GM19351 (cell line): ENCODE measurements at regions not wholly inside any gene's neighbourhood (a gene's known extent, or its start where the extent isn't known, plus 50 kb on each side); places are given as distances from the start of the nearest gene placed in this dataset.
"Not testable (repeated sequence)": the region's sequence is repeated elsewhere in the genome, so short reads cannot be mapped to it uniquely, and the experiment has no call there.

Source experiments
- ATAC-seq: cut with Tn5 transposase; IDR thresholded peaks from one replicate; pipeline ENCODE4 v1.9.1; 2021; ENCODE audit warnings: mild to moderate bottlenecking, moderate library complexity; ENCODE audit not compliant: unreplicated experiment

DNA sequence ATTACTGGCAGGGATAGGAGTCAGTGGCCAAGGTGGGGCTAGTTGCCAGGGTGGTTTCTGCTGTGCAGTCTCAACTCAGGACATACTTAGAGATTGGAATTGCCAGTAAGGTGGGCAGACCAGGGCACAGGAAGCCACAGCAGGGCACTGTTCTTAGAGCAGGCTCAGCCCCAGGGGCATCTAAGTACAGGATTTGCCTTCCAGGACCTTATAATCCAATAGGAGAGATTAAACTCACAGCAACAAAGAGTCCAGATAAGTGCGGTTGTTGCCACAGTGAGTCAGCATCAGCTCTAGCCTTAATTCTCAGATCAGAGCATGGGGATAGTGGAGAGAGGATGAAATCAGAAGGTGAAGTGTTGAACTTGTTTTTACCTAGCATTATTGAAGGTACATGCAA is 265.8 kb upstream of the TRPC7 start:
- ATAC-seq: no peak

DNA sequence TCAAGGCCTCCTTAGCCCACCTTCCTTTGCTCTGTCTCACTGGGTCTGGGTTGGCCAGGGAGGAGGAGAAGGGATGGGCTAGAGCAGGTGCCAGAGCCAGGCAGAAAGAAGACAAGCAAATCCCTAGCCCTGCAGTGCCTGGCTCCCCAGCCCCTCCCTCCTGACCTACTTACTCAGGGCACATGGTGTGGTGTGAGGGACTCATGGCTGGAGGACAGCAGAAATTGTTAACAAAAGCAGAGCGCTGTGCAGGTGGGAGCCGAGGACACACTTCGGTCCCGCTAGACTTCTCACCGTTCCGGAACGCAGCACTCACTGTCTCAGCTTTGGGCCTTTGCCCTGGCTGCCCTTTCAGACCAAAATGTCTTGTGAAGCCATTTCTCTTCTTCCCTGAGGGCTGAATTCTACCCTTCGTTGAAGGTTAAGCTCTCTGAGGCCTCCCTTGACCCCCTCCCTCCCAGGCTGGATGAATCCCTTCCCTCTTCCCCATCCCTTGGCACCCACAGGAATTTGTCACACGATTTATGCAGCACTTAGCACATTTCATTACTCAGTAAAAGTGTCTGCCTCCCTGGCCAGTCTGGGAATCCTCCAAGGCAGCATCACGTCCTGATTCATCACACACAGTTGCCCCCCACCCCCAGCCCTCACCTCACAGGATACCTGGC is 263.9 kb upstream of the TRPC7 start:
- no peak for ATAC-seq

DNA sequence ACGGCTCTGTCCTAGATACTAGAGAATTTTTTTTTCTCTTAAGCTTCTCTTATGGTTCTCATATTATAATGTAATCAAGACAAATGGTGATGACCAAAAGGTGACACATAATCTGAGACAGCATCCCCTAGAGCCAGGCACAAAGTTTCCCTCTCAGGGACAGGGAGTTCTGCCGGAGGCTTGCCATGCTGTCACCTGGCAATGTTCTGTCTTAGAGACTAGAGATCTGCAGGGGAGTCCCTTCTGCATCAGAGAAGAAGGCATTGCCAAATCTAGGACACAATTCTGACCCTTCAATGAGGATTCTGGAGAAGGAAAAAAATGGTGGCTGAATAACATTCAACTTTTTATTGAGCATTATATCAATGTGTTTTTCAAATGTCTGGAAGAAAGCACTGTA is 261.2 kb upstream of the TRPC7 start:
- ATAC-seq: no peak

DNA sequence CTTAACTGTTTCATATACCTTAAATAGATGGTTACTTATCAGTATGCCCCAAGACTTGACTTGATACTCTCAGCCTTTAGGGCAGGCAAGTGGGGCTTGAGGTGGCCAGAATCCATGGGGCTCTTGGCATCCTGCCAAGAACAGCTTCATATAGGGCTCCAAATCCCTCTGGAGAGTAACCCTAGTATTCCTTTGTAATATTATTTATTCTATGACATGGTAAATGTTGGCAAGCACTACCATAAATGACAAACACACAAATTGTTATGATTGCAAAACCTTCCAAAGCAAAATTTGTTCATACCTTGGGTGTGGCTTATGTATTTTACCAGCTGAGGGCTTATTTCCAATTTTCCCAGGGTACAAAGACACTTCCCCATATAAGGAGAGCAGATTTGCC is 257.4 kb upstream of the TRPC7 start:
- ATAC-seq: no peak

DNA sequence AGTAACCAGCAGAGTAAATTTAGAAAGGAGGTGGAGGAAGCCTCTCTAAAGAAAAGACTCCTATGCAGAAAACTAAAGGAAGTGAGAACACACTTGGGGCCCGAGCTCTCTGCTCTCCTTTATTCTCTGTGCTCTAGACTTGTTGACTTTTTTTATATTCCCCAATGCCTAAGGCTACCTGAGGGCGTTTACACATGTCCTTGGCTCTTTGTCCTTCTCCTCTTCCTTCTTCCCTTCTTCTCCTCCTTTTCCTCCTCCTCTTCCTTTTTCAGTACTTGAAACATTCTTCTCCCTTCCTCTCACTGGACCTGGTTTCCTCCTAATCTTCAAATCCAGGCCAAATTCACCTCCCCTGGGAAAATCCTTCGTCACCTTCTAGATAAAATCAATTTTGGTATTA is 256.4 kb upstream of the TRPC7 start:
- no peak for ATAC-seq

DNA sequence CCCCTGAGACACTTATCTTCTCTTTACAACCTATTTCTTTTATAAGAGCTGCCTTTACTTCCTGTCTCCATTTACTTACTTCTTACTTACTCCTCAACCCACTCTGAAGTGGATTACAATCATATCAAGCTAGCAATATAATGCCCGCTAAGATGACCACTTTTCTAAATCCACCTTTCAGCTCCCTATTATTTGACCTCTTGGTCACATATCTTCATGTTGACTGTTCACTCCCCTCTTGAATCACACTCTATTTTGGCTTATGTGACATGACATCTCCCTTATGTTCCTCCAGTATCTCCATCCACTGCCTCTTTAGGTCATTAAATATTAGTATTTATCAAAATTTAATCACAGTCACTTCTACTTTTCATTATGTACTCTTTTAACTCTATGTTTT is 255.3 kb upstream of the TRPC7 start:
- no peak for ATAC-seq

DNA sequence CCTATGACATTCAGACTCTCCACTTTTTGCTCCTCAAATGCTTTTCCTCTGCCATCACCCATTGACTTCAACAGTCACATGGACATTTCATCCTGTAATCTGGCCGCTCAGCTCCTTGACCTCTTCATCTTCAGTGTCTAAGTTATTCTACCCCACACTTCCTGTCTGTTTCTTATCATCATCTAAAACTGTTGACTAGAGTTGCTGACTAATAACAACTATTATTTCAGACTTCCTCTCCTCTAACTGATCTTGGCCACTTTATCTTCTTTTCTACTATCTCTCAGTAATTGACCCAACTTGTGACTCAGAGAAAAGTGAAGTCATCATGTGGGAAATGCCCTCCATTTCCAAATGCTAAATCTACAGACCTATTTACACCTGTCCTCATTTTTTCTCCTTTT is 254.7 kb upstream of the TRPC7 start:
- ATAC-seq: no peak

DNA sequence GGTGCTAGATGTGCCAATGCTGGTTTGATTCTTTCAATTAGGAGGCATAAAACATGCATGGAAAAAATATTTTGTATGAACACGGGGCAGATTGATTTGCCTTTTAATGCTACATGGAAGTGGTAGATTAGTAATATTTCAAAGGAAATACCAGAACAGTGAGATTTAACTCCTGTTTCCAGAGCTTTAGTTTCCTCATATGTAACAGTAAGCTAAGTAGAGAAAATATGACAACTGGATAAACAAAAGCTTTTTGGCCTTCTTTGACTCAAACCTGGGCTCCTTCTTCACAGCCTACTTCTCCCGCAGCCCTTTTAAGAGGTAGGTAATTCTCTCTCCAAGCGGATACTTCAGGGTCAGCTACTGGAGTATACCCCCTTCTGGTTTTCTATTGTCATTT is 254.2 kb upstream of the TRPC7 start:
- ATAC-seq: no peak

DNA sequence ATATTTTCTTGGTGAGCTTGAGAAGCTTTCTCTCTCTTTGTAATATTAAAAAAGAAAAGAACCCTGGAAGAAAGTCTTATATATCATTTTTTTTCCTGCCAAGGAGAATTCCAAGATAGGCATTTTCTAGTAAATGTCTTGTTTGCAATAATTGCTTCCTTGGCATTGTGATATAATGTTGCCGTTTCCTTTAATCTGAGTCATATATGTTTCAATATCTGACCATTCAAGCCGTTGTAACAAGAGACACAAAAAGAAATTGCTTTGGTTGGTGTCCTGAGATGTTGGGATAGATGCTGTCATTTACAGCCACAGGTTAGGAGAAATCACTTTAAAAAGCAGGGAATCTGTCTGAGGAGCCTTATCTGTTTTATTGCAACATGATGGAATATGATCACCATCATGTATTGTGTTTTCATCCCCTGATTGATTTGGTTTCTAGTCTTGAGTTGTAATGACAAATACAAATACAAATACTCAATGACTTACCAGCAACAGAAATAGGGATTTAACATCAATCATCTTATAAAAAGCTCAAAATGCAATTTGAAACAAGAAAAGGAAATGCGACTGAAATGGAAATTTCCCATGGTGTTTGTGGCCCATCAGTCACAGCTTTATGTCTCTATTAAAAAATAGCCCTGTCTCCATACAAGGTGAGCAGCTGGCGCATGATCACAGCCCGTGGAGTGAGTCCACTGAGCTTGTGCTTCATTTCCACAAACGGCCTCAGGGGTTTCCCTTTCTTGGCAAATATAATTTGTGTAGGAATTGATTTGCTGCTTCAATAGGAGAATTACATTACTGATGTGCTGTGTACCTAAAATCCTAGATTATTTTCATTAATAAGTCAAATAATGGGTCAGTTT is 250.1 kb upstream of the TRPC7 start:
- ATAC-seq: no peak

DNA sequence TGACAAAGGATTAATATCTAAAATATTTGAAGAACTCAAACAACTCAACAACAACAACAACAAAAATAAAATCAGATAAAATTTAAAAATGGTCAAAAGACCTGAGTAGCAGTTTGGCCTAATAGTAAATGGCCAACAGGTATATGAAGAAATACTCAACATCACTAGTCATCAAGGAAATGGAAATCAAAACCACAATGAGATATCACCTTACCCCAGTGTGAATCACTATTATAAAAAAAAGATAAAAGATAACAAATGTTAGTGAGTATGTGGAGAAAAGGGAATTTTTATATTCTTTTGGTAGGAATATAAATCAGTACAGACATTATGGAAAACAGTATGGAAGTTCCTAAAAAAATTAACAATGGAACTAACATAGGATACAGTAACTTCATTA is 247.9 kb upstream of the TRPC7 start:
- ATAC-seq: no peak

DNA sequence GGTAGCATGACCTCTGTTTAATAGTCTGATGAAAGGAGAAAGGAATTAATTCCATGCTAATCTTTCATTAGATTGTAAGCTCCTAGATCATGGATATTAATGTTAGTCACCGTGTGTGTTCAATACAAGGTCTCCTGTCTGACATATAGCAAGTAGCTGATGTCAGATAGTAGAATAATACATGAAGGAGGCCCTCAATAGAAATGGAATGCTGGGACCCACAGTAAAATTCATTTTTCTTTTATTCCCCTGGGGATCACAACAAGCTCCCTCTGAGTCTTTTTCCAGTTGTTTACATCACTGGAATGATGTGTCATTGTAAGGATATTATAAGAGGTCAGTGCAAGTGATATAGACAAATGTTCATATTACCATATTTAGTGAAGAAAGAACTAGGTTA is 240.3 kb upstream of the TRPC7 start:
- no peak for ATAC-seq

DNA sequence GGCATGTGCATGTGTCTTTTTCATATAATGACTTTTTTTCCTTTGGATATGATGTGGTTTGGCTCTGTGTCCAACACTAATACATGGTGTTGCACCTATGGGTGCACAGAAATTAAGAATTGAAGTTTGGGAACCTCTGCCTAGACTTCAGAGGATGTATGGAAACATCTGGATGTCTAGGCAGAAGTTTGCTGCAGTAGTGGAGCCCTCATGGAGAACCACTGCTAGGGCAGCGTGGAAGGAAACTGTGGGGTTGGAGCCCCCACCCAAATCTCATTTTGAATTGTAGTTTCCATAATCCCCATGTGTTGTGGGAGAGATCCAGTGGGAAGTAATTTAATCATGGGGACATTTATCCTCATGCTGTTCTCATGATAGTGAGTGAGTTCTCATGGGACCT is 235.0 kb upstream of the TRPC7 start:
- no peak for ATAC-seq

DNA sequence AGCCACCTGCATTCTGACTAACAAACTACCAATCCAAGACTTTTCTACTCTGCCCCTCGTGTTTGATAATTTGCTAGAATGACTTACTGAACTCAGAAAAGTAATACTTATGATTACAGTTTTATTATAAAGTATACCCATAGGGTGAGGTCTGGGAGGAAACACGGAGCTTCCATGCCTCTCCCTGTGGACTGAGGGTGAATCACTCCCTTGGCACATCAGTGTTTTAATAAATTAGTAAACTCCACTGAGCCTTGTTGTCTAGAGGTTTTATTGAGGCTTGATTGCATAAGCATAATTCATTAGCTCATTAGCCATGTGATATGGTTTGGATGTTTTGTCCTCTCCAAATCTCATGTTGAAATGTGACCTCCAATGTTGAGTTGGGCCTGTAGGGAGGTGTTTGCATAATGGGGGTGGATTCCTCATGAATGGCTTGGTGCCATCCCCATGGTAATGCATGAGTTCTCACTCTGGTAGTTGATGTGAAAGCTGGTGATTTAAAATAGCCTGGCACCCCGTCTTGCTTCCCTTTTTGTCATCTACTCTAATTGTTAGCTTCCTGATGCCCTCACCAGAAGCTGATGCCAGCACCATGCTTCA is 233.6 kb upstream of the TRPC7 start:
- no peak for ATAC-seq

DNA sequence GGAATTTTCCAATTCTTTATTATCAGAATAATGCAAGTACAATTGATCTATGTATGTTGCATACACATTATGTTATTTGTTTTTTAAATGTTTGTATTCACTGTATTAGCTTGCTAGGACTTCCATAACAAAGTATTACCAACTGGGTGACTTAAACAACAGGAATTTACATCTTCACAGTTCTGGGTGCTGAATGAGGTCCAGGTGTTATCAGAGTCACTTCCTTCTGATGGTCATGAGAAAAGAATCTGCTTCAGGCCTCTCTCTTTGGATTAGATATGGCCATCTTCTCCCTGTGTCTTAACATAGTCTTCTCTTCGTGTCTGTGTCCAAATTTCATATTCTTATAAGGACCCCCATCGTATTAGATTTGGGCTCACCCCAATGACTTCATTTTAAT is 229.1 kb upstream of the TRPC7 start:
- ATAC-seq: no peak

DNA sequence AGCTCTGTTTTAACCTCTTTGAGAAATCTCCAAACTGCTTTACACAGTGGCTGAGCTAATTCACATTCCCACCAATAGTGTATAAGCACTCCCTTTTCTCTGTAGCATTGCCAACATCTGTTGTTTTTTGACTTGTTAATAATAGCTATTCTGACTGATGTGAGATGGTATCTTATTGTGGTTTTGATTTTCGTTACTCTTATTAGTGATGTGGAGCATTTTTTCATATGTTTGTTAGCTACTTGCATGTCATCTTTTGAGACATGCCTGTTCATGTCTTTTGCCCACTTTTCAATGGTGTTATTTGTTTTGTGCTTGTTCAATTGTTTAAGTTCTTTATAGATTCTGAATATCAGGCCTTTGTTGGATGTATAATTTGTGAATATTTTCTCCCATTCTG is 225.2 kb upstream of the TRPC7 start:
- ATAC-seq: no peak

DNA sequence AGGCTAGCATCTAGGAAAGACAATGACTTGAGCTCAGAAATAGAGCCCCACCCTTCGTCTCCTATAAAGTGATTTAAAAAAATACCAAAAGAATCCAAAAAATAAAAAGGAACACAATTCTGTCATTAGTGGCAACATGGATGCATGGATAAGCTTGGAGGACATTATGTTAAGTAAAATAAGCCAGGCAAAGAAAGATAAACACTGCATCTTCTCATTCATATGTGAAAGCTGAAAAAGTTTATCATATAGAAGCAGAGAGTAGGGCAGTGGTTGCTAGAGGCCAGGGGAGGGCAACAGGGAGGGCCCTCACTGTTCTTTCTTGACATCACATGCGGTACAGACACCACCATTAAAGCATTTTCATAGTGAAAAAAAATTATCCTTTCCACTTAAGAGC is 220.9 kb upstream of the TRPC7 start:
- ATAC-seq: no peak

DNA sequence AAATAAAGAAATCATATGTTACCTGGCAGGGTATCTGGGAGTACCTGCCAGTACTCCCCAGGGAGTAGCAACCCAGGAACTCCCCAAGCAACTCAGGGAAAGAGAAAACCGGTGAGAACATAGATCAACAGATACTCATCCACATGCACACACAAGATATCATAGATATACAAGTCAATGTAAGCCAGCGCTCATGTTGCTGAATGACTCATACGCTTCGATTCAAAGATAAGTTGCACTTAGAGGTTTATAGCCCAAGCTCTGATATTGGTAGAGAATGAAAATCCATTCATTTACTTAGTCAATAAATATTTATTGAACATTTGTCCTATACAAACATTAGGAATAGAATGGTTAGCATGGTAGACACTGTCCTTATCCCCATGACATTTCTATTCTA is 219.1 kb upstream of the TRPC7 start:
- no peak for ATAC-seq

DNA sequence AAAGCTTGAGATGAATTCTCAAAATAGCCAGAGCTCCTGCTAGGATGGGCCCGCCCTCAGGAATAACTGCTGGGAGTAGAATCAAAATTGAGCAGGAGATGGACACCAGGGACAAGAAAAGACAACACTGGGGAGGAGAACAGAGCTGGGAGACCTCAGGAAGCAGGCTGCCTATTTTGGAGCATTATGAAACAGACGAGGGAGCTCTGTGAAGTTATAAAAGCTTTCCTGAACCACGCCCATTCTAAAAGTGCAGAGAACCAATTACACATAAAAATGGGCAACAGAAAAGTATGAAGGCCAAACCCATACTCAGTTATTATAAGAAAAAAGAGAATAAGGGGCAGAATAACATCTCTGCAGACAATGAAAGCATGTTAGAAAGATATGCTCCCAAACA is 213.9 kb upstream of the TRPC7 start:
- ATAC-seq: no peak

DNA sequence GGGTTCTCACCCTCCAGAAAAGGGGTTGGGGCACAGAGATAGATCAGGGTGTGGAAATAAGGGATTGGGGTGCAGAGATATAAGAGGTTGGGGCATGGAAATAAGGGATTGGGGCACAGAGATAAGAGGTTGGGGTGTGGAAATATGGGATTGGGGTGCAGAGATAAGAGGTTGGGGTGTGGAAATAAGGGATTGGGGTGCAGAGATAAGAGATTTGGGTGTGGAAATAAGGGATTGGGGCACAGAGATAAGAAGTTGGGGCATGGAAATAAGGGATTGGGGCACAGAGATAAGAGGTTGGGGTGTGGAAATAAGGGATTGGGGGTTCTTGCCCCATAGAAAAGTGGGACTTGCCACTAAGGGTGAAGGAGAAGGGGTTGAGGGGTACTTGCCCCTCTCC is 204.5 kb upstream of the TRPC7 start:
- not testable (repeated sequence) for ATAC-seq

DNA sequence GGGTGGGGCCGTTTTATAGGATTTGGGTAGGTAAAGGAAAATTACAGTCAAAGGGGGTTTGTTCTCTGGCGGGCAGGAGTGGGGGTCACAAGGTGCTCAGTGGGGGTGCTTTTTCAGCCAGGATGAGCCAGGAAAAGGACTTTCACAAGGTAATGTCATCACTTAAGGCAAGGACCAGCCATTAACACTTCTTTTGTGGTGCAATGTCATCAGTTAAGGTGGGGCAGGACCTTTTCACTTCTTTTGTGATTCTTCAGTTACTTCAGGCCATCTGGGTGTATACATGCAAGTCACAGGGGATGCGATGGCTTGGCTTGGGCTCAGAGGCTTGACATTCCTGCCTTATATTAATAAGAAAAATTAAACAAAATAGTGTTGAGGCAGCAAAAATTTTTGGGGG is 200.1 kb upstream of the TRPC7 start:
- ATAC-seq: not testable (repeated sequence)

DNA sequence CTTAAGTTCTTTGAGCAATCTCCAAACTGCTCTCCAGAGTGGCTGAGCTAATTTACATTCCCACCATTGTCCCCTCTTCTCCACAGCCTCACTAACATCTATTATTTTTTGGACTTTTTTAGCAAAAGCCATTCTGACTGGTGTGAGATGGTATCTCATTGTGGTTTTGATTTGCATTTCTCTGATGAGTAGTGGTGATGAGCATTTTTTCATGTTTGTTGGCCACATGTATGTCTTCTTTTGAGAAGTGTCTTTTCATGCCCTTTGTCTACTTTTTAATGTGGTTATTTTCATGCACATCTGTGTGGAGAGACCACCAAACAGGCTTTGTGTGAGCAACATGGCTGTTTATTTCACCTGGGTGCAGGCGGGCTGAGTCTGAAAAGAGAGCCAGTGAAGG is 199.7 kb upstream of the TRPC7 start:
- ATAC-seq: not testable (repeated sequence)

DNA sequence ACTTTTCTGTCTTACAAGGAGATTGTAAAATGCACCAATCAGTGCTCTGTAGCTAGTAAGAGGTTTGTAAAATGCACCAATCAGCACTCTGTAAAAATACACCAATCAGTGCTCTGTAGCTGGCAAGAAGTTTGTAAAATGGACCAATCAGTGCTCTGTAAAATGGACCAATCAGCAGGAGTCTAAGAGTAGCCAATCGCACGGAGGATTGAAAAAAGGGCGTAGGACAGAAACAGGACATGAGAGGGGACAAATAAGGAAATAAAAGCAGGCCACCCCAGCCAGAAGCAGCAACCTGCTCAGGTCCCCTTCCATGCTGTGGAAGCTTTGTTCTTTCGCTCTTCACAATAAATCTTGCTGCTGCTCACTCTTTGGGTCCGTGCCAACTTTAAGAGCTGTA is 199.1 kb upstream of the TRPC7 start:
- ATAC-seq: not testable (repeated sequence)
